Ovary (tissue), 3 donors: ENCODE measurements at regions not wholly inside any gene's neighbourhood (a gene's known extent, or its start where the extent isn't known, plus 50 kb on each side); places are given as distances from the start of the nearest gene placed in this dataset.

Experiments used
- CTCF ChIP-seq, 3 donors: fragments of 450-650 bp in 2 of 3; fragments of 200-600 bp in 1 of 3; IDR thresholded peaks; one replicate each; pipeline versions ENCODE4 v1.5.1 to v1.8.0; 2016 to 2022; ENCODE audit warnings: antibody characterized with exemption in 3 of 3, mild to moderate bottlenecking in 1 of 3
- EP300 ChIP-seq: sonication (generic); formaldehyde crosslinking; IDR thresholded peaks from one replicate; pipeline ENCODE4 v1.6.1; 2017; ENCODE audit warnings: antibody characterized with exemption
- POLR2A ChIP-seq: fragments of 450-650 bp; IDR thresholded peaks from one replicate; pipeline ENCODE4 v1.6.1; 2017; ENCODE audit warnings: antibody characterized with exemption, mild to moderate bottlenecking, moderate library complexity
- donor health status: DM: no; HTN: no; CAD: no.

GRCh38 chr4:163666332-163666873 lies 171.9 kb downstream of the TMA16 start:
- TF ChIP-seq CTCF (IDR thresholded peaks at IDR 0.05), result no peak
- TF ChIP-seq POLR2A, result no peak
- TF ChIP-seq EP300, result no peak
